Activated CD8-positive, alpha-beta memory T cell treated with anti-CD3 and anti-CD28 coated beads, Interleukin-2, amount 50 U/mL, for 24 hours (primary cell): ENCODE measurements at regions not wholly inside any gene's neighbourhood (a gene's known extent, or its start where the extent isn't known, plus 50 kb on each side); places are given as distances from the start of the nearest gene placed in this dataset.

Source experiments
- DNase-seq: peaks from one replicate; pipeline ENCODE4 v3.0.0-alpha.2; 2020; ENCODE audit errors: extremely low read depth

DNA sequence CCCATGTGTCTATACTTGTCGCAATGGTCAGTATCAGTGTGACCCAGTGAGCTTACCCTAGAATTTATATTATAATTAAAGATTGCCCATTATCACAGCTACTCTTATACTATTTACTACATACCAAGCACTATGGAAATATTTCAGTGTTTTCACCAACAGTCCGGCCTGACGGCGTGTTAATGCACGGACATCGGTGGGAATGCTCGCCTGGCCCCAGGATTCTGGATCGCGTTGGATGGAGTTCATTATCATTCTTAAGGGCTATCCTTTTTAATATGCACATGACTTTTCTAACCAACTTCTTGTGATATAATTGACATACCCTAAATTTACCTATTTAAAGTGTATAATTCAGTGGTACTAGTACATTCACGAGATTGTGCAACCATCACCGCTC is 51.8 kb upstream of the AFDN start:
- no peak for DNase-seq

DNA sequence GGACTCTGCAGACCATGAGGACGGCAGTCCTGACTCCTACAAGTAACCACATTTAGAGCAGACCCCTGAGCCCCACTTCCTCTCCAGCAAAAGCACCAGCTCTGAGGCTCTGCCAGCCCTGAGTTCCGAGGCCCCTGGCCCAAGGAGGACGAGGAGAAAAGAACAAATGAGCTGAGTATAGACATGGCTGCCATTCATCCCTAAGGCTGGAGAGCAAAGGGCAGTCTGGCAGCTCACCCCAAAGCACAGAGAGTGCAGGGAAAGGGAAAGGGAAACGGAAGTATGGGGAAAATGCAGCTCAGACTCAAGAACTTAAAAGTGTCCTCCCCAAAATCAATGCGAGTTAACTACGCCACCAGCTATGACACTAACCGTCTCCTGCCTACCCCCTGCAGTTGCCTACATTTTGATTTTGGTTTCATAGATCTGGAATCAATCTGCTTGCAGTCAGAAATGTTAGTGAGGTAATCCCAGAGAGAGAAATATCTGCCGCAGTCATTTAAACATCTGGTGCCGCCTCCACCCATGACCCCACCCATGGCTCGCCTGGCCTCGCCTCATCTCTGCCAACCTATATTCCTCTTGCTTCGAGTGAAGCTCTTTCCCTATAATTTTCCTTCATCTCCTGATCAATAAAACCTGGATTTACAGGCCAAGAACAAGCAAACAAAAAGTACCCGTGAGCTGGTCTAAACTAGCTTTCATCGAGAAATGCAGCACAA is 49.6 kb upstream of the AFDN start:
- DNase-seq = no peak
